ENCODE measurements at regions not wholly inside any gene's neighbourhood (a gene's known extent, or its start where the extent isn't known, plus 50 kb on each side); places are given as distances from the start of the nearest gene placed in this dataset.

DNA sequence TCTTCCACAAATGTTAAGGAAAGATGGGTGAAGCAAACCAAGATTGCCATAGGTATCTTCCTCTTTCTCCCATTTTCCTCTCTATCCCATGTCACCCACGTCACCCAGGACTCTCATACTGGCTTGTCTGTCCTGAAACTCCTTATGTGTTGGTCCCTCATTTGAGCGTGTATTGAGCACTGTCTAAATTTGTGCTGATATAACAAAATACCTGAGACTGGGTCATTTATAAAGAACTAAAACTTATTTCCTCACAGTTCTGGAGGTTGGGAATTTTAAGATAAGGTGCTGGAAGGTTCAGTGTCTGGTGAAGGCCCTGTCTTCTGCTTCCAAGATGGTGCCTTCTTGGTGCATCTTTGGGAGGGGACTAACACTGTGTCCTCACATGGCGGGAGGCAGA is 186.9 kb upstream of the SLC24A5 start:
- H3K36me3 ChIP-seq, result no peaks in the 10 kb centered on the region
- H3F3A ChIP-seq (ENCODE audit: low read depth), result no peaks in the 10 kb centered on the region
- no peaks in the 10 kb centered on the region for H4K20me1 ChIP-seq (ENCODE audit: low read depth)
- no peaks in the 10 kb centered on the region for H3K36me3 Mint-ChIP-seq
- H3K4me1 Mint-ChIP-seq, result no peaks in the 10 kb centered on the region
- H3K79me2 ChIP-seq (ENCODE audit: low read depth), result no peaks in the 10 kb centered on the region
- H3K27ac Mint-ChIP-seq, result no peak overlapping the region
- H3K9me3 ChIP-seq (ENCODE audit: low read depth), result no peaks in the 10 kb centered on the region
- DNase-seq (ENCODE audit: low spot score), result no peak
- TF ChIP-seq EZH2phosphoT487 (IDR thresholded peaks at IDR 0.05), result no peak
- H3K4me1 ChIP-seq, result no peaks in the 10 kb centered on the region
- H3K27me3 Mint-ChIP-seq (ENCODE audit: insufficient read depth, low read depth), result peaks cover 2% of the 10 kb centered on the region
- no peak overlapping the region for H3K4me3 ChIP-seq
- H3K4me3 Mint-ChIP-seq, result no peak overlapping the region
- H3K4me2 ChIP-seq, result no peak overlapping the region
- no peak overlapping the region for H3K9ac ChIP-seq
- H3K9me3 Mint-ChIP-seq, result no peaks in the 10 kb centered on the region
- no peak overlapping the region for H2AFZ ChIP-seq (replicated peaks)
- H3K27ac ChIP-seq, result no peak overlapping the region
- H3K27me3 ChIP-seq, result no peaks in the 10 kb centered on the region

DNA sequence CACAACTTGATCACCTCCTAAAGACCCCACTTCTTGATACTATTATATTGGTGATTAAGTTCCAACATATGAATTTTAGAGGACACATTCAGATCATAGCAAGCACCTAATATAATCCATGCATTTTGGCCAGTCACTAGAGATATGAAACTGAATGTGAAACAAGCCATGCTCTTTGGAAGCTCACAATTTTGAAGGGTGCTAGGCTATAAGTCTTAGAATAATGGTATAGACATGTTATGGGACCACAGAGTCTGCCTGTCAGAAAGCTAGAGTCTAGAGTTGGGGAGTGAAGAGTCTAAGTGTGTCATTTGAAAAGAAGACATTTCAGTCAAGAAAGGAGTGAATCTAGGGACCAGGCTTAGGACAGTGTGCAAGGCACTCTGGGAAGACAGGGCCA is 186.4 kb upstream of the SLC24A5 start:
- H3K9me3 ChIP-seq (ENCODE audit: low read depth), result no peaks in the 10 kb centered on the region
- Mint-ChIP-seq H3K27ac (no peak overlapping the region), H3K4me1 (no peaks in the 10 kb centered on the region), H3K36me3 (no peaks in the 10 kb centered on the region), H3K27me3 (ENCODE audit: insufficient read depth, low read depth) (peaks cover 2% of the 10 kb centered on the region), H3K9me3 (no peaks in the 10 kb centered on the region), H3K4me3 (no peak overlapping the region)
- H3K9ac ChIP-seq, result no peak overlapping the region
- H3F3A ChIP-seq (ENCODE audit: low read depth), result no peaks in the 10 kb centered on the region
- TF ChIP-seq, protein P1, sequence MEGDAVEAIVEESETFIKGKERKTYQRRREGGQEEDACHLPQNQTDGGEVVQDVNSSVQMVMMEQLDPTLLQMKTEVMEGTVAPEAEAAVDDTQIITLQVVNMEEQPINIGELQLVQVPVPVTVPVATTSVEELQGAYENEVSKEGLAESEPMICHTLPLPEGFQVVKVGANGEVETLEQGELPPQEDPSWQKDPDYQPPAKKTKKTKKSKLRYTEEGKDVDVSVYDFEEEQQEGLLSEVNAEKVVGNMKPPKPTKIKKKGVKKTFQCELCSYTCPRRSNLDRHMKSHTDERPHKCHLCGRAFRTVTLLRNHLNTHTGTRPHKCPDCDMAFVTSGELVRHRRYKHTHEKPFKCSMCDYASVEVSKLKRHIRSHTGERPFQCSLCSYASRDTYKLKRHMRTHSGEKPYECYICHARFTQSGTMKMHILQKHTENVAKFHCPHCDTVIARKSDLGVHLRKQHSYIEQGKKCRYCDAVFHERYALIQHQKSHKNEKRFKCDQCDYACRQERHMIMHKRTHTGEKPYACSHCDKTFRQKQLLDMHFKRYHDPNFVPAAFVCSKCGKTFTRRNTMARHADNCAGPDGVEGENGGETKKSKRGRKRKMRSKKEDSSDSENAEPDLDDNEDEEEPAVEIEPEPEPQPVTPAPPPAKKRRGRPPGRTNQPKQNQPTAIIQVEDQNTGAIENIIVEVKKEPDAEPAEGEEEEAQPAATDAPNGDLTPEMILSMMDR (IDR thresholded peaks at IDR 0.05), result no peak
- no peak for TF ChIP-seq EZH2phosphoT487 (IDR thresholded peaks at IDR 0.05)
- no peak for TF ChIP-seq EZH2 (IDR thresholded peaks at IDR 0.05)
- H3K27me3 ChIP-seq, result no peaks in the 10 kb centered on the region
- H3K79me2 ChIP-seq (ENCODE audit: low read depth), result no peaks in the 10 kb centered on the region
- H3K36me3 ChIP-seq, result no peaks in the 10 kb centered on the region
- H3K4me2 ChIP-seq, result no peak overlapping the region
- DNase-seq (ENCODE audit: low spot score), result no peak
- no peak overlapping the region for H3K27ac ChIP-seq
- H3K4me3 ChIP-seq, result no peak overlapping the region
- no peaks in the 10 kb centered on the region for H3K4me1 ChIP-seq
- no peaks in the 10 kb centered on the region for H4K20me1 ChIP-seq (ENCODE audit: low read depth)
- no peak overlapping the region for H2AFZ ChIP-seq (replicated peaks)

DNA sequence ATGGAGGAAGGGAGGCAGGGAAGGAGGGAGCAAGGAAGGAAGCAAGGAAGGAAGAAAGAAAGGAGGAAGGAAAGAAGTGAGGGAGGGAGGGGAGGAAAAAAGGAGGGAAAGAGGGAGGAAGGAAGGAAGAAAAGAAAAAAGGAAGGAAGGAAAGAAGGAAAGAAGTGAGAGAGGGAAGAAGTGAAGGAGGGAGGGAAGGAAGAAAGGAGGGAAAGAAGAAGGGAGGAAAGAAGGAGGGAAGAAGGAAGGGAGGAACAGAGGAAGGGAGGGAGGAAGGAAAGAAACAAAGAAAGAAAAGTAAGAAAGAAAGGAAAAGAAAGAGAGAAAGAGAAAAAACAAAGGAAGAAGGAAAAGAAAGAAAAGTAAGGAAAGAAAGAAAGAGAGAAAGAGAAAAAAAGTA is 183.0 kb upstream of the SLC24A5 start:
- Histone ChIP-seq H3K4me1 (no peaks in the 10 kb centered on the region), H3K9ac (no peak overlapping the region), H3K4me3 (no peak overlapping the region), H3F3A (ENCODE audit: low read depth) (no peaks in the 10 kb centered on the region), H3K4me2 (no peak overlapping the region), H3K27me3 (no peaks in the 10 kb centered on the region), H3K9me3 (ENCODE audit: low read depth) (no peaks in the 10 kb centered on the region), H3K79me2 (ENCODE audit: low read depth) (no peaks in the 10 kb centered on the region), H2AFZ (replicated peaks) (no peak overlapping the region), H3K27ac (no peak overlapping the region), H3K36me3 (no peaks in the 10 kb centered on the region), H4K20me1 (ENCODE audit: low read depth) (no peaks in the 10 kb centered on the region)
- no peaks in the 10 kb centered on the region for H3K4me1 Mint-ChIP-seq
- no peak for DNase-seq (ENCODE audit: low spot score)
- peaks cover 2% of the 10 kb centered on the region for H3K27me3 Mint-ChIP-seq (ENCODE audit: insufficient read depth, low read depth)
- no peak overlapping the region for H3K4me3 Mint-ChIP-seq
- TF ChIP-seq, protein P1 (IDR thresholded peaks at IDR 0.05), result no peak
- TF ChIP-seq EZH2 (IDR thresholded peaks at IDR 0.05) (no peak), EZH2phosphoT487 (IDR thresholded peaks at IDR 0.05) (no peak)
- no peaks in the 10 kb centered on the region for H3K9me3 Mint-ChIP-seq
- no peaks in the 10 kb centered on the region for H3K36me3 Mint-ChIP-seq
- no peak overlapping the region for H3K27ac Mint-ChIP-seq

DNA sequence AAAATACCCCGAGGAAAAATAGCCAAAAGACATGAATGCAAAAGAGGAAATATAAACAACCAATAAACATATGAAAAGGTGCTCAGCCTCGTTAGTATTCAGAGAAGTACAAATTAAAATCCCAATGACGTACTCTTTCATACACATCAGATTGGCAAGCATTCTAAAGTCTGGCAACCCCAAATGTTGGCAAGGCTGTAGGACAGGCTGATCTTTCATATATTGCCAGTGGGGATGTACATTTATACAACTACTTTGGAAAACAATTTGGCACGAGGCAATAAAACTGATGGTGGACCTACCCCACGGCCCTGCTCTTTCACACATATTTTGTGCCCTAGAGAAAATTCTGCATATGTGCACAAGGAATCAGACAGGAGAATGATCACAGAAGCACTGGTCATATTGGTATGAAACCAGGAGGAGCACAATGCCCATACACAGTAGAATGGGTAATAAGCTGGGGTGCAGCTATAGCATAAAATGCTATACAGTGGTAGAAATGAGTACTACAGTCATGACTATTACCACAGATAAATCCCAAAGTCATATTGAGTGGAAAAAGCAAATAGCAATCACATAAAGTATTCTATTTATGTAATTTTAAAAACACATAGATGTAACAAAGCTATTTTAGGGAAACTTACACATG is 176.0 kb upstream of the SLC24A5 start:
- Histone ChIP-seq H4K20me1 (ENCODE audit: low read depth) (no peaks in the 10 kb centered on the region), H3K4me1 (peaks cover 7% of the 10 kb centered on the region), H2AFZ (replicated peaks) (no peak overlapping the region), H3K9ac (no peak overlapping the region), H3K36me3 (no peaks in the 10 kb centered on the region), H3K79me2 (ENCODE audit: low read depth) (no peaks in the 10 kb centered on the region), H3F3A (ENCODE audit: low read depth) (no peaks in the 10 kb centered on the region), H3K27me3 (no peaks in the 10 kb centered on the region), H3K27ac (no peak overlapping the region), H3K9me3 (ENCODE audit: low read depth) (no peaks in the 10 kb centered on the region), H3K4me2 (no peak overlapping the region), H3K4me3 (no peak overlapping the region)
- TF ChIP-seq EZH2 (IDR thresholded peaks at IDR 0.05), result no peak
- TF ChIP-seq, protein P1 (IDR thresholded peaks at IDR 0.05), result peak; percentile 4
- peaks cover 16% of the 10 kb centered on the region for H3K4me1 Mint-ChIP-seq
- H3K4me3 Mint-ChIP-seq, result no peak overlapping the region
- peaks cover 3% of the 10 kb centered on the region for H3K27me3 Mint-ChIP-seq (ENCODE audit: insufficient read depth, low read depth)
- DNase-seq (ENCODE audit: low spot score), result no peak
- H3K27ac Mint-ChIP-seq, result no peak overlapping the region
- no peaks in the 10 kb centered on the region for H3K36me3 Mint-ChIP-seq
- H3K9me3 Mint-ChIP-seq, result no peaks in the 10 kb centered on the region
